ENCODE measurements at regions not wholly inside any gene's neighbourhood (a gene's known extent, or its start where the extent isn't known, plus 50 kb on each side); places are given as distances from the start of the nearest gene placed in this dataset.
"Not testable (repeated sequence)": the region's sequence is repeated elsewhere in the genome, so short reads cannot be mapped to it uniquely, and the experiment has no call there.

DNA sequence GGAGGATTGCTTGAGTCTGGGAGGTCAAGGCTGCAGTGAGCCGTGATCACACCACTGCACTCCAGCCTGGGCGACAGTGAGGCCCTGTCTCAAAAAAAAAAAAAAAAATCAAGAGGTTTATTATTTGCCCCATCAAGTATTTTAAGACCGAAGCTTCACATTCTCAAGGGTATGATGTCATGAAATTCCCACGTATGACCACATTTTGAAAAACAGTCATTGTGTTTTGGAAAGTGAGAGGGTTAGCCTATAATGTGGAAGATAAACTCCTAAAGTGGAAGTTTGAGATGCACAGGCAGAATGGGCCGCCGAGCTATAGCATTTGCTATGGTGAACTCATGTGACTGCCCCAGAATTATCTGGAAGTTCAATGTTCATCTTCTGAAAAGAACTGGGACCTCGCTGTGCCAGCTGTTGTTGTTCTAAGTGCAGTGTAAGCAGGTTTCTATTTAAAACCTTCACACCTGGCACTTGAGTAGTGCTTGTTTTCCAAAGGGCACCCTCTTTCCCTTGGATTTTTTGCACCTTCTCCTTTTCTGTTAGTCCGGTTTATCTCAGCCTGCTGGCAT is 96.9 kb upstream of the SLC25A33 start:
- no peak for DNase-seq

DNA sequence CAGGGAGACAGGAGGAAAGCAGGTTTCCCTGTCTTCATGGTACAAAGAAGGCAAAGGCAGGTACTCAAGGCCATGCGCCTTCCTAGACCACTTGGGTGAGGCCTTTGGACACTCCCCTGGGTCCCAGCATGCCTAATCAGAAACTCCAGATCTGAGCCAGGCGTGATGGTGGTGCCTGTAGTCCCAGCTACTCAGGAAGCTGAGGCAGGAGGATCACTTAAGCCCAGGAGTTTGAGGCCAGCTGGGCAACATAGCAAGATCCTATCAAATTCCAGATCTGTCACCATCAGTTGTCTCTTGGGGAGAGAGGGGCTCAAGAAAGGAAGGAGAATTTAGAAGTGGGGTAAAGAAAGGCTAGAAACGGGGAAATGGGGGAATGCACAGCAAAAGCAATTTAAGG is 96.3 kb upstream of the SLC25A33 start:
- no peak for DNase-seq

DNA sequence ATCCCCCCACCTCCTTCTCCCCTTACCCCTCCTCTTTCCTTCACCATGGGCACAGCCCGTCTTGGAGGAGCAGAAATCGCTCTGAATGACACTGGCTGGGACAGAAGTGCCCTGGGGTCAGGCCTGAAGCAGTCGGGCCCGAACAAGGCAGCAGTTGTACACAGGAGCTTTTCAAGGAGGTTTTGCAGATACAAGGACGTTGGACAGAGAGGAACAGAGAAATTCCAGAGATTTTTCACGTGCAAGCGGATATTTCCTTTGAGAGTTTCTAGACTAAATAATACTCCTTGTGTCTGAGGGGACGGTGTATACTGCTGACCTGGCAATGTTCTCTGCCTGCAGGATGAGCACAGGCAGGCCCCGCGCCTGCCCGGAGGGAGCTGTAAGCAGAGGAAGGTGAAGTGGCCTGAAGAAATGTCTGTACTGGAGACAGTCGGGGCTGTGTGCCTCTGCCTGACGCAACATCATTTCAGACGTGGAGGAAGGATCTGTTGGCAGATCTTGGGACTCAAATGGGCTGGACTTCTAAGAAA is 95.3 kb upstream of the SLC25A33 start:
- DNase-seq, result no peak

DNA sequence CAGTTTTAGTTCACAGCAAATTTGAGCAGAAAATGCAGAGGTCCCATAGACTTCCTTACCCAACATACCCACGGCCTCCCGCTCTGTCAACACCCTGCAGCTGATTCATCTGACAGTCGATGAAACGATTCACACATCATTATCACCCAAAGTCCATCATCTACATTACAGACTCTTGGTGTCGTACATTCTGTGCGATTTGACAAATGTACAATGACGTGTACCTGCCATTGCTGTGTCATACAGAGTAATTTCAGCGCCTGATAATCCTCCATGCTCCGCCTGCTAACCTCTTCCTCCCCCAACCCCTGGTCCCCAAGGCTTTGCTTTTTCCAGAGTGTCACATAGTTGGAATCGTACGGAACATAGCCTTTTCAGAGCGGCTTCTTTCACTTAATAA is 94.7 kb upstream of the SLC25A33 start:
- DNase-seq, result no peak

DNA sequence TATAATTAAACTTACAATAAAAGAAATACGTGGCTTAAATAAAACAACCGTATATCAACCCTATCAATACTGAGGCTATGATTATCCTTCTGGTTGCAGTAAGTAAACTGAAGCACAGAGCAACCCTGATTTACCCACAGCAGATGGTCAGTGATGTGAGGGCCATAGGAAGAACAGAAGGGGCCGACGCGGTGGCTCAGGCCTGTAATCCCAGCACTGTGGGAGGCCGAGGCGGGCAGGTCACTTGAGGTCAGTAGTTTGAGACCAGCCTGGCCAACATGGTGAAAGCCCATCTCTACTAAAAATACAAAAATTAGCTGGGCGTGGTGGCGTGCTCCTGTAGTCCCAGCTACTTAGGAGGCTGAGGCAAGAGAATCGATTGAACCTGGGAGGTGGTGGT is 94.2 kb upstream of the SLC25A33 start:
- DNase-seq, result not testable (repeated sequence)

DNA sequence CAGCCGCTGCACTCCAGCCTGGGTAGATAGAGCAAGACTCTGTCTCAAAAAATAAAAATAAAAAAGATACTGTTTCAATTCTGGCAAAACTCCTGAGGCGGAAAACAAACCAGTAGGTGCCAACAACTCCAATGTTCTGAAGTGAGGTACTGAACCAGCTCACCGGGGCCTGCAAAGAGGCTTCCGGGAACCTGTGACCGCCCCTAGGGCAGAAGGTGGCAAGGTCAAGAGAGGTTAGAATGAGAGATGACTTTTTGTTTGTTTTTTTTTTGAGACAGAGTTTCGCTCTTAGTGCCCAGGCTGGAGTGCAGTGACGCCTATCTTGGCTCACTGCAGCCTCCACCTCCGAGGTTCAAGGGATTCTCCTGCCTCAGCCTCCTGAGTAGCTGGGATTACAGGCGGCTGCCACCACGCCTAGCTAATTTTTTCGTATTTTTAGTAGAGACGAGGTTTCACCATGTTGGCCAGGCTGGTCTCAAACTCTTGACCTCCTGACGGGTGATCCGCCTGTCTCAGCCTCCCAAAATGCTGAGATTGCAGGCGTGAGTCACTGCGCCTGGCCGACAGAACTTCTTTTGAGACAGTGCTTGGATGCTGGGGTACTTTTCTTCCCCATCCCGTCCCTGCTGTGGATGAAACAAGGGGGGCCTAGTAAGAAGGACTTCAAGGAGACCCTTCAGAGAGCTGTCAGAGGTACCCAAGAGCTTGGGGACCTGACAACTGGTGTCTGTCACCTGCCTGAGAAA is 91.9 kb upstream of the SLC25A33 start:
- no peak for DNase-seq

DNA sequence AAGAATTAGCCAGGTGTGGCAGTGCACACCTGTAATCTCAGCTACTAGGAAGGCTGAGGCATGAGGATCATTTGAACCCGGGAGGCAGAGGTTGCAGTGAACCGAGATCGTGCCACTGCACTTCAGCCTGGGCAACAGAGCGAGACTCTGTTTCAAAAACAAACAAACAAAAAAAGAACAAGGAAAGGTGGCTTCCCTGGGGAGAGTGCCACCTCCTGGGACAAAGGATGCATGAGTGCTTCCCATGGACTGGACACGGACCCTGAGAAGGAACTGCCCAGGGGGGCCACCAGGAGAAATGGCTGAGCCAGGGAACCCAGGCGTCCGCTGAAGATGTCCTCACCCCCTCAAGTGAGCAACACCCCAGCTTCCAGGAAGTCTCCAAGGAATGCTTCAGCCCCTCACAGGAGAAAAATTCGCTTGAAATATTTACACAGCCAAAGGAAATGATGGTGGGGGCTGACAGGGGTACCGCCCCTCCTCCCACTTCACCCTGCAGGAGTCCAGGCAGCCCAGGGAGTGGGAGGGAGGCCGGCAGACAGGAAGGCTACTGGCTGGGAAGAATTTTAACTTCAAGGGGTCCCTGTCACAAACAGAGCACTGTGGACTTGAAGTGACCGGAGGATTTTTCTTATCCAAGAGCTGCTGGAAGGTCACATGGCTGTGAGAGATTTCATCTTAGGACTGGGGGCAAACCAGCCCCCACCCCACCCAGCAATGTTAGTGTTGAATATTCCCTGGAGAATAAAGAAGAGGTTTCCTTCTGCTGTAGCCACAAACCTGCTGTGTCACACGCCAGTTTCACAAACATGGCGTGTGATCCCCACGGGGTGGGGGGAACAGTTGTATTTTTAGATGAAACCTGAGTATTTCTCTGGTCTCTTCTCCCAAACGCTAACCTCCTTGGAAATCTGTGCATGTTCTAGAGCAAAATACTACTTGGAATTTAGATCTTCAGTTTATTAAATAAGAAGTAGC is 90.8 kb upstream of the SLC25A33 start:
- no peak for DNase-seq

DNA sequence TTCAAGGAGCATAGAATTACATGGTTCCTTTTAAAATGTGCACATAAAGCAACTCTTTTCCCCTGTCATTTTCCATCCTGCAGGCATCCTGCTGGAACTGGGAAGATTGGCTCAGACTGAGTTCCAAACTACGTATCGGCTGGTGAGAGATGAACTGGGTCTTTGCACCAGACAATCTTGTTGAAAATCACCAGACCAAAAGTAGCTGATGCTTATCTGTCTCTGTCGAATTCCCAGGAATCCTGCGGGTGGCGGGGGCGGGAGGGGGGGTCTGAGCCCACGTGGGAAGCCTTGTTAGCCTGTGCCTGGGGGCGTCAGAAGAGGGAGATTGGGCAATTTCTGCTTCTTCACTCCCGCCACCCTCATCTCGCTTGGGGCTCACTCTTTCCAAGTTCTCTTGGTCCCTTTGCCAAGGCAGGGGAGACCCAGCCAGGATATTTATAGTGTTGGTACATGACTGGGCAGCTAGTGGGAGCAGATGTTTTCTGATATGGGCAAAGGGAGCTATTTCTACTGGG is 90.1 kb upstream of the SLC25A33 start:
- no peak for DNase-seq

DNA sequence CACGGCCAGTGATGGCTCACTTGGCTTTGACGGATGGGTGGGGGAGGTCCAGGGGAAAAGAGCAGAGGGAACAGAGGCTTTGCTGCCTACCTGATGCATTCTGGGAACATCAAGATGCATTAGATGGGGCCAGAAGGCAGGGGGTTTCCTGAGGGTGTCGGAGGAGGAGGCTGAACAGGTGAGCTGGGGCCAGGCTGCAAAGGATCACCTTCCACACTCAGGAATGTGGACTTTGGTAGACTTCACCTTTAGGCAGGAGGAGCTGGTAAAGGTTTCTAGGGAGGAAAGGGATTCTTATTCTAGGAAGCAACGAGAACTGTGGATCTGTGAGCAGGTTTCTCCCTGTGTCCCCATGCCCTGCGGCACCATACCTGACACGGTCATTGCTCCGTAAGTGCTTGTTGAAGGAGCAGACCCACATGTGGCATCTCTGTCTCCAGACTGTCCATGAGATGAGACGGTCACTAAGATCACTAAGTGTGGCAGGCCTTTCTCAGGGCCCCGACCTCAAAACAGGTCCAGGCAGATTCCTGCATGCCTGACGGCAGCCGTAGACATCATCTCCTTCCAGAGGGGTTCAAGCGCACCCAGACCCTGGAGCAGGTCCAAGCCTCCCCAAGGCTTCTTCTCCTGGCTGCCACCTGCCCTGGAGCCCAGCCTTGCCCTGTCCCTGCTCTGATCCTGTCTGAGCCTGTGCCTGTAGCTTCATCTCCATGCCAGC is 89.1 kb upstream of the SLC25A33 start:
- DNase-seq, result no peak

DNA sequence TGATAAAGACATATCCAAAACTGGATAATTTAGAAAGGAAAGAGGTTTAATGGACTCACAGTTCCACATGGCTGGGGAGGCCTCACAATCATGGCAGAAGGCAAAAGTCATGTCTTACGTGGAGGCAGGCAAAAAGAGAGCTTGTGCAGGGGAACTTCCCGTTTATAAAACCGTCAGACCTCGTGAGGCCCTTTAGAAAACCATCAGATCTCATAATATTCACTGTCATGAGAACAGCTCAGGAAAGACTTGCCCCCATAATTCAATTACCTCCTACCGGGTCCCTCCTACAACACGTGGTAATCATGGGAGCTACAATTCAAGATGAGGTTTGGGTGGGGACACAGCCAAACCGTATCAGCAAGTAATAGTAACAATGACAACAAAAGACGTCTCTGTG is 88.2 kb upstream of the SLC25A33 start:
- DNase-seq, result no peak

DNA sequence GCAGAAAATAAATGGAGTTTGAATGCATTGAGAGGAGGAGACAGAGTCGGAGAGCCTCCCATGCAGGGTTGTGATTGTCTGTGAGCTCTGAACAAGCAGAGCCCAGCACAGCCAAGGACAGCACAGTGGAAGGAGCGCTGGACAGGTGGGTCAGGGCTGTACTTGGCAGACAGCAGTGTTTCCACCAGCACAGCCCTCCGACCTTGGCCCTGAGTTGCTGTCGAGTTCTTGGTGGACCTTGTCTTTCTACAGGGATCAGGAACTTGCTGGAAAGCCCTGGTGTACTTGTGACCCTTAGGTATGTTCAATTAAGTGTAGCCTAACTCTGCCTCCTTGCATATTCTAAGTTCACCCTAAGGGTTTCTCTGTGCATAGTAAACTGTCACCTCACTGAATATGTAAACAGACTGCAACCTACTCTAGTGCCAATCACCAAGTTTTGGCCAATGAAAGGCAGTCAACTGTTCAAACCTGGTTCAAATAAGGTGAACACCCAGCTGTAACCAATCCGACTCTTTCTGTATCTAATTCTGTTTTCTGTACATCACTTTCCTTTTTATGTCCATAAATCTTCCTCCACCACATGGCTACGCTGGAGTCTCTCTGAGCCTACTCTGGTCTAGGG is 86.6 kb upstream of the SLC25A33 start:
- DNase-seq, result no peak

DNA sequence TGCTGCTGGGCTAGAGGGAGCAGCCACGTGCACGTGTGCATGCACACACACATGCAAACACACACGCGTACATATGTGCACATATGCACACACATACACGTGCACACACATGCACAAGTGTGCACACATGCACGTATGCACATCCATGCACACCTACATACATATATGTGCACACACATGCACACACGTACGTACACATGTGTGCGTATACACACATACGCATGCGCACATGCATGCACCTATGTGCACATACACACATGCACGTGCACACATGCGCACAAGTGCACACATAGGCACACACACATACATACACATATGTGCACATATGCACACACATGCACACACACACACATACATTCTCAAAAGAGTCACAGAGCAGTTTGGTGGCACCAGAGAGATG is 85.9 kb upstream of the SLC25A33 start:
- no peak for DNase-seq

DNA sequence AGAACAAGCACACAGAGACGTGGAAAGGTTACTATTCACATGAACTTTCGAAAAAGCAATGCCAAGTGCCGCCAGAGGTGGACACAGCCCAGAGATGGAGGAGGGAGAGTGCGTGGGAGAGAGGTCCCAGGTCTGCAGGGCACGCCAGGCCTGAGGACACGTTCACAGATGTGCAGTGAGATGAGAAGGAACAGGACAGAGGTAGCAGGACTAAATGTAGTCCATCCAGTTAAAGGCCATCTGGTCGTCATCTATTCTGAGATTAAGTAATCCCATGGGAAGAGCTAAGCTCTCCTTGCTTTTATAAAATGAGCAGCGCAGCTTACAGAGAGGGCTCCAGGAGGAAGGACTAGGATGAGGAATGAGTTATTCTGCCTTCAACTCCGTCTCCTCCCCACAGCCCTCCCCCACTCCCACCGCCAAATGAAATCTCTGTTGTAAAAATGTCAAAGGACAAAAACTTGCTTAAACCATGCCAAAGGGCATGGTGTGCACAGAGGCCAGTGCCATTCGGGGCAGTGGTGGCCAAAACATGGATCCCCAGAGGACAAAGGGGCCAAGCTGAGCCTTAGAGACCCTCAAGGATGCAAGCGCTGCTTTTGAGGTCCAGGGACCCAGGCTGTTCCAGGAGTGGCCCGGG is 85.4 kb upstream of the SLC25A33 start:
- no peak for DNase-seq

DNA sequence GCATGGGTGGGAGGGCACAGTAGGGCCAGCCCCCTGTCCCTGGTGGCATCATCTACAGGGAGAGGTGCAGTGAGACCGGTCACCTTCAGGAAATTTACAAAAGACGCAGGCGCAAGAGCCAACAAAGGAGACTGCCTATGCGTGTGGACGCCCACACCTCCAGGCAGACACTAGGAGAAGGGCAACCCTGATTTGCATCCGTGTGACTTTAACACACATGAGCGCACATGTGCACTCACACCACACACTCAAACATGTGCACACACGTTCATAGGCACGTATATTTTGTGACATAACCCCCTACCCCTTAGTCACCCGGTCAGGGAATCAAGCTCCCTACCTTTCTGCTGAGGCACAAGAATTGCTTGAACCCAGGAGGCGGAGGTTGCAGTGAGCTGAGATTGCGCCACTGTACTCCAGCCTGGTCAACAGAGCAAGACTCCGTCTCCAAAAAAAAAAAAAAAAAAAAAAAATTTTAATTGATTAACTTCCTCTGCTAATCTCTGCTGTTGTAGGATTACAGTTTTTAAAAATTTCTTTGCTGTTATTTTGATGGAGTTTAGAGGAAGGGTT is 84.7 kb upstream of the SLC25A33 start:
- no peak for DNase-seq

DNA sequence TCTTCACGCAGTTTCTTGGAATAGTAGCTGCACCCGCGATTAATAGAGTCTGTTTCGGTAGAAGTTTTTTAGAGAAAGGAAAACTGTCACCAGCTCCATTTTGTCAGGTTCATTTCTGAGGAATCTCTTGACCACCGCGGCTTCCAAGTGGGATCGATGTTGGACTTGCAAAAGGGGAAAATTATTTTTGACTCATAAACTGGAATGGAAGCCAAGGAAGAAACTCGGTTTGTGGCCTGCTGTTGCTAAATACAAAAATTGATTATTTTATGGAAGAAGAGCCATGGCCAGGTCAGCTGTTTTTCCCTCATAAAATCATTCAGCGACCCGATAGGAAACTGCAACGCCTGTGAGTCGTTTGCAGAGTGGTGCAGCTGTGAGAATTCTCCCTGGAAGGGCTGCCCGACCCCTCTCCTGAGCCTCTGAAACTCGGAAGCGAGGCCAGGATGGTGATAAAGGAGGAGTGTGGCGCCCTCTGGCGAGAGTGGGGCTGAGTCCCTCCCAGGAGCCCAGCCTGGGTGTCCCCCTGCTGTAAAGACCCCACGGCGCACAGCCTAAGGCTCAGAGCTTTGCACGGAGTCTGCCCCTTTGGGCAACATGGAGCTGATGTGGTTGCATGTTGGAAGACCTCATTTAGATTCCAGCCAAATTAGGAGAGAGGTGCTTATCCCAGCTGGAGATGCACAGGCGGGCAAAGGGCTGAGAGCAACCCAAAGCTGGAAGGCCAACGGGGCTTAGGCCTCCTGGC is 83.6 kb upstream of the SLC25A33 start:
- DNase-seq, result peak; percentile 72

DNA sequence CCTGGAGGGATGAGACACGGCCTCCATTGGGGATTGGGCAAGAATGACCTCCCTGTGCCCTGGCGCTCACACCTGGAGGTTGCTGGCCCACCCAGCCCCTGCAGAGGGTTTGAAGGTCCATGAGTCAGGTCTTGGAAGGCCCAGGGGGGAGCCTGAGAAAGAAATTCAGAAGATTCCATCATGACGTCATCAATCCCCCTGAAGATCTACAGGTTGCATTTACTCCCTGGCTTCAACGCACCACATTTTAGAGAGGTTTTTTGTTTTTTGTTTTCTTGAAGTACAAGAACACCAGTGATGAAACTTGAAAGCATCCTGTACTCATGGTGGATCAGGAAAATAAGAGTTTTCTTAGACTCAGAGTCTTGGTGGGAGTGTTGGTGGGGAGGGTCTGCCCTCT is 82.4 kb upstream of the SLC25A33 start:
- DNase-seq, result no peak

DNA sequence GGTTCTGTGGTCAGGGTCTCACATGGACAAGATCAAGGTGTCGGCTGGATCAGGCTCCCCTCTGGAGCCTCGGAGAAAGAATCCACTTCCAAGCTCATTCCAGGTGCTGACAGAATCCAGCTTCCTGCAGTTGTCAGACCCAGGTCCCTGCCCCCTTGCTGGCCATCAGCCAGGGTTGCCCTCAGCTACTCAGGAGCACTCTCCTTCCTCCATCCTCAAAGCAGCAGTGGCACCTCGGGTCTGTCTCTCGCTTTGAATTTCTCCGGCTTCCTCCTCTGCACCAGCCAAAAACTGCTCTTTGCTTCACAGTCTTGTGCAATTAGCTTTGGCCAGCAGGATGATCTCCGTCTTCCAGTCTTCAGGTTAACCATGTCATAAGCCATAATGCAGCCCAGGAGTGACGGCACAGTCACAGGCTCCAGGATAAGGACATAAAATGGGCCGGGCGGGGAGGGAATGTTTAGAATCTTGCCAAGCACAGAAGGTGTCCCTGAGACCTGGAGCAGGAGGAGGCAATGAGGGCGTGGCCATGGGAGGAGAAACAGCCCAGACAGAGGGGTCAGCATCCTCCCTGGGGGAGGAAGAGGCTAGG is 79.4 kb upstream of the SLC25A33 start:
- no peak for DNase-seq

DNA sequence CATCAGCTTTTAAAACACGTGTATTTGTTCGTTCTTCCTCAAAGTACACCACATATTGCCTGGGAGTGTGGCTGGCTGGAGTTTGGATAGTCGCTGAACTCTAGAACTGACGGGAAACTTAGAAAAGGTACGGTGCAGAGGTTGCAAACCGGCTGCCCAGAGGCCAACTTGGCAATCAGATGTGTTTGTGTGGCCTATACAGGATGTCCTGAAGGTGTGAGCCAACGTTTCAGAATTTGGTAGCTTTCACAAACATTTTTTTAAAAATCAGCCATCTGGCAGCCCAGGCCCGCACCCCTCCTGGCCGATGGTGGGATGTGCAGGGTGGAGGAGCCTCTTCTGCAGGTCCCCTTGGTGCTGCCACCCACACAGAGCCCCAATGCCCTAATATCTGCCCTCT is 73.6 kb upstream of the SLC25A33 start:
- no peak for DNase-seq

DNA sequence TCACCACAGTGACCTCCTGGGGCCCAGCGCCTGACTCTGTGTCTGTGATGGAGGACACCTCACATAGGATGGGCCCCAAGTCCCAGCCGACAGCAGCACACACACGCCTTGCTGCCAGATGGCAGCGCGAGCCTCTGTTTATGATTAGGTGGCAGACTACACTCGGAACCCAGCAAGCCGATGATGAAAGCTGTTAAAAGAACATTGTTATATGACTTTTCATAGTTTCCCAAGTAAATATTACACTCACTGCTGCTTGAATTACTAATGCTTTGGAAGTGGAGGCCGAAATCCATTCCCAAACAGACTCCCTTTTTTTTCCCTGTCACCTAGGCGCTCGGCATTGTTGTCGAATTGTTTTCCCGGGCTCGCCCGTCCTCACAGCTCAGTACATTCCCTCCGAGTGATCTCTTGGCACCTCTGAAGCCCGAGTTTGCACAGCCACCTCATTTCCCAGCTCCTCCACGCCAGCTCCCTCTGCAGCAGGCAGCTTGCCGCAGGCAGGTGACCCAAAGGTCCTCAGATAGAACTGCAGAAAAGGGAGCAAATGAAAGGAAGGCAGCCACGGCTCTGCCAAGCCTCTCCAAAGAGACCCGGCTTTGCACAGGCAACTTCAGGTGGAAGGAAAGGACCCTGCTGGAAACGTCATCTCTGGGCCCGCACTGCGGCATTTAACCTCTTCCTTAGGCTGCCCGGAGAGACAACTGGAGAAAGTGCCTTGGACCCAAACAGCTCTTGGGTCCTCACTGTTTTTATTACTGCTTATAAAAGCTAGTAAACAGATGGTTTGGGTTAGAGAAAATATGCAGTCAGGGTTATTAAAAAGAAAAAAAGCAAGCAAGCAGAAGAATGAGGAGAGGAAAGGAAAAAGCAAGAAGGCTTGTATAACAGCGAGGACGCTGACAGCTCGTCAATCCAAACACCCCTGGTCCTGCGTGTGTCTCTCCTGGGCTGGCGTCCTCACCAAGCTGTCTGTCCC is 72.2 kb upstream of the SLC25A33 start:
- DNase-seq, result no peak

Measured in activated CD8-positive, alpha-beta memory T cell treated with anti-CD3 and anti-CD28 coated beads, Interleukin-2, amount 50 U/mL, for 4 hours (primary cell).